Hematopoietic multipotent progenitor cell treated with erythropoietin and hydrocortisone succinate and interleukin-3 and kit ligand, for 8 days (in vitro differentiated cells): ENCODE measurements at regions not wholly inside any gene's neighbourhood (a gene's known extent, or its start where the extent isn't known, plus 50 kb on each side); places are given as distances from the start of the nearest gene placed in this dataset.

Experiments used
- DNase-seq: peaks from one replicate; pipeline ENCODE4 v3.0.0-alpha.2; 2015

GRCh38 chr1:219771080-219771479, 157.3 kb downstream of the SLC30A10 start:
- no peak for DNase-seq

DNA sequence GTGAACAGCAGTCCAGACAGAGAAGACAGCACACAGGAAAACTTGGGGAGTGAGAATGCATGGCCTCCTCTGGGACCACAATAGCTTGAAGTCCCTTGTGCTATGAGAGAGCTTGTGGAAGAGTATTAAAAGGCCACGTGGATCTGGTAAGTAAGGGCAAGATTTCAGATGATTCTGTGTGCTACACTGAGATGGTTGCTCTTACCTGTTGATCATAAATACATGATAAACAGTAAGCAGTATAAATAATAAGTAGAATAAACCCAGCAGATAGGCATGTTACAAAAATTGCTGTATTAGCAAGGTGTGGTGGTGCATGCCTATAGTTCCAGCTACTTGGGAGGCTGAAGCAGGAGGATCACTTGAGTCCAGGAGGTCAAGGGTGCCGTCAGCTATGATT, 150.4 kb upstream of the ZC3H11B start:
- no peak for DNase-seq

GRCh38 chr1:219761208-219761860, 148.4 kb upstream of the ZC3H11B start:
- DNase-seq: no peak

DNA sequence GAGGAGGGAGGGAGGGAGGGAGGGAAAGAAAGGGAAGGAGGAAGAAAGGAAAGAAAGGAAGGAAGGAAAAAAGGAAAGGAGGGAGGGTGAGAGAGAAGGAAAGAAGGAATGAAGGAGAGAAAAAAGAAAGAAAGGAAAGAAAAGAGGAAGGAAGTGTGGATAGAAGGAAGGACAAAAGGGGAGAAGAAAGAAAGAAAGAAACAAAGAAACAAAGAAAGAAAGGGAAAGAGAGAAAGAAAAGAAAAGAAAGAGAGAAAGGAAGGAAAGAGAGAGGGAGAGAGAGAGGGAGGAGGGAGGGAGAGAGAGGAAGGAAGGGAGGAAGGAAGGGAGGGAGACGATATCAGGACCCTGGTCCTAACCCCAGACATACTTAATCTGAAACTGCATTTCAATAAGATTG, 146.2 kb upstream of the ZC3H11B start:
- no peak for DNase-seq

DNA sequence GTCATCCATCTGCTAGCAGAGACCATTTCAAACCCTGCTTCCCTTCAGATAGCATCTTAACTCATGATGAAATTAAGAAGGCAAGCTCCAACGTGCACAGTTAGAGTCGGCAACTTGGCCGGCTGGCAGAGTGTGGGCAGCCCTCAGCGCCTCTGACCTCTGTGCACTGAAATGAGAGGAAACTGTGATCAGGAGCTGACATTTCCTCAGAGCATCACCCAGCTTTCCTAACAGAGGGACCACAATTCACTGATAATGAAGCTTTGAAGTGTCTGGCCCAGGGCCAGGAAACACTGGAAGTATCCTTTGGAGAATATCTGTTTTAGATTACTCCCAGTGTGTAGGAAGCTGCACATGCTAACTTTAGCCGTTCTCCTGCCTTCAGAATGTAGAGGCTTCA, 145.0 kb upstream of the ZC3H11B start:
- no peak for DNase-seq

DNA sequence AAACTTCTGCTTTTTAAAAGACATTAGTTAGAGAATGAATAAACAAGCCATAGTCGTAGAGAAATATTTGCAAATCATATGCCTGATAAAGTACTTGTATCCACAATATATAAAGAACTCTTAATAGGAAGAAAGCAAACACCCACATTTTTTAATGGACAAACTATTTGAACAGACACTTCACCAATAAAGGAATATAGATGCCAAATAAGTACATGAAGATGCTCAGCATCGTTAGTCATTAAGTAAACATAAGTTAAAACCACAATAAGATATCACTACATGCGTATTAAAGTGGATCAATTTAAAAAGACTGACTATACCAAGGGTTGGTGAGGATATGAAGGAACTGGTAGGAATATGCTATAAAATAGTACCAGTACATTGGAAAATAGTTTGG, 142.3 kb upstream of the ZC3H11B start:
- DNase-seq: no peak

DNA sequence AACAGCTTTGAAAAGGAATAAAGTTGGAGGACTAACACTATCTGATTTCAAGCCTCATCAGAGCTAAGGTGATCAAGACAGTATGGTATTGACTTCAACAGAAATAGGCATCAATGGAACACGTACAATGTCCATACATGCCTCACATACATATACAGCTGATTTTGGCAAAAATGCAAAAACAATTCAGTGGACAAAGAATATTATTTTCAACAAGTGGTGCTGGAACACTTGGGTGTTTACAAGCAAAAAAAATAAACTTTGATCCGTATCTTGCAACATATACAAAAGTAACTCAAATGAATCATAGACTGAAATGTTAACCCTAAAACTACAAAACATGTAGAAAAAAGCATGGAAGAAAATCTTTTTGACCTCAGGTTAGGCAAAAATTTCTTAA, 141.9 kb upstream of the ZC3H11B start:
- no peak for DNase-seq

GRCh38 chr1:219753914-219754313, 141.0 kb upstream of the ZC3H11B start:
- no peak for DNase-seq

GRCh38 chr1:219752645-219753044, 139.7 kb upstream of the ZC3H11B start:
- DNase-seq: no peak

- no peak for DNase-seq
These were observed 139.1 kb upstream of the ZC3H11B start for GRCh38 chr1:219751870-219752507.

- no peak for DNase-seq
These were observed 136.5 kb upstream of the ZC3H11B start for GRCh38 chr1:219749370-219749769.

- no peak for DNase-seq
These were observed 133.2 kb upstream of the ZC3H11B start for GRCh38 chr1:219746141-219746540.

GRCh38 chr1:219744652-219745469, 132.0 kb upstream of the ZC3H11B start:
- DNase-seq: no peak

- no peak for DNase-seq
These were observed 128.4 kb upstream of the ZC3H11B start for GRCh38 chr1:219741011-219741970.

- DNase-seq: no peak
These were observed 120.7 kb upstream of the ZC3H11B start for GRCh38 chr1:219733511-219734174.

DNA sequence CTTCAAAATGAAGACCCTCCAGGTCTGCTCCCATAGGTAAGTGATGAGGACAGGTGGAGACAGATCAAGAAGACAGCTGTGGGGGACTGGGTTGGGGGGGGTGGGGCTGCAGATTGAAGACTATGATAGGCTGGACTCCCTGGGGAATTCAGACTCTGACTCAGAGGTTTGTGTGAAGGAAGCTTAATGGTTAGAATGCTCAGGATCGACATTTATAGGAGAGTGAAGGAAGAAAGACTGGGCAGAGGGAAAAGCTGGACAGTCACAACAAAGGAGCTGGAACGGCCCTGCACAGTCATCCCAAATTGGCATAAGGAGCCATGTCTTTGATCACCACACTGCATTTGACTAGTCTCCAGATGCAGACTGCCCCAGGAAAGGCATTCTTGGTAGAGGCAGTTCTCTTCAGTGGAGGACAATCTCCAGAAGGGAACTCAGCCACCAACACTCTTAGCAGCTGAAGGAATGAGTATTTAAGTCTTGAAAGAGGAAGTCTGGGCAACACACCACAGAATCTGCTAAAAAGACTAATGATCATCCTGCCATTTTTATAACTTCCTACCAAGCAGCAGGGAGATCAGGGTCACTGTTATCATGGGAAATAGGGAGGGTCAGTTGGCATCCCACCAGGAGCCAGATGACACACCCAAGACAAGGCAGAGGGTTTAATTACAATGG, 120.0 kb upstream of the ZC3H11B start:
- no peak for DNase-seq

- DNase-seq: no peak
These were observed 118.9 kb upstream of the ZC3H11B start for GRCh38 chr1:219731771-219732170.

GRCh38 chr1:219726480-219727272, 113.8 kb upstream of the ZC3H11B start:
- no peak for DNase-seq

DNA sequence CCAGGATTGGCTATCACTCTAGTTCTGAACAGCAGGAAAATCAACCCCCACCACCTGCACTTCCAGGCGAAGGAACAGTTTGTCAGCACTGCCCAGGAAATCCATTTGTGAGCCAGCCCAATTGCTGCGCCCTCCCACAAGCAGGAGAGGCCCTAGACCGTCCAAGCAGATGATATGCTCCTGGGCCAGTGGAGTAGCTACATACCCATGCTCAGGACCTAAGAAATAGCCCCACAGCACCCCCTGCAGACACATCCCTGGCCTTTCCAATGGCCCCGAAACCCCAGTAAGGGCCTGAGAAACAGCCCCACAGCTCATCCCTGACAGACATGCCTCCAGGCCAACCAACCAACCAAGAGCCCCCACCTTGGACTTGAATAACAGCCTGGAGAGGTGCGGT, 111.5 kb upstream of the ZC3H11B start:
- DNase-seq: no peak

DNA sequence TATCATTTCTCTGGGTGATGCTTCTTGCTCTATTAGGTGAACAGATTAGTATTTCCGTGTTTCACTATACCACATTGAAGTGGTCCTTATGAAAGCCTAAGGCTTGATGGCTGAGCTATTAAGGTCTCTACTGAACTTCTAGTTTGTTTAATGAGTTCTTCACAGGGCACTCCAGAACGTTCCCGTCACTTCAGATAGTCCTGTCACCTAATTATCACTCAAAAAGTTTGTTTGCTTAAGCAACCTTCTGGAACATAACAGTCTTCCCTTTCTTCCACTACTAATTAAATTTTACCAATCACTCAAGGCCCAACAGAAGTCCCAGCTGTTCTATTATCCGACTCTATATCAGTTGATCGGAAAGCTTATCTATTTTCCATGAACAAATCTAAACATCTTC, 104.6 kb upstream of the ZC3H11B start:
- no peak for DNase-seq

DNA sequence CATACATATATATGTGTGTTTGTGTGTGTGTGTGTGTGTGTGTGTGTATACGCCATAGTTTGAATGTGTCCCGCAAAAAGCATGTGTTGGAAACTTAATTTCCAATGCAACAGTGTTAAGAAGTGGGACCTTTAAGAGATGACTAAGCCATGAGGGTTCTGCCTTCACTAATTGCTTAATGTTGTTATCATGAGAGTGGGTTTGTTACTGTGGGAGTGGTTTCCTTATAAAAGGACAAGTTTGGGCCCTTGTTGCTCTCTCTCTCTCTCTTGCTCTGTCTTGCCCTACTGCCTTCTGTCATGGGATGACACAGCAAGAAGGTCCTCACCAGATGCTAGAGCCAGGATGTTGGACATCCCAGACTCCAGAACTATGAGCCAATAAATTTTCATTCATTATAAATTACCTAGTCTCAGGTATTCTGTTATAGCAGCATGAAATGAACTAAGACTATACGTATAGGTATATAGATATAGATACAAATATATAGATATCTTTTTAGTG, 103.8 kb upstream of the ZC3H11B start:
- DNase-seq: no peak
